AG04450 (cell line): ENCODE measurements at regions not wholly inside any gene's neighbourhood (a gene's known extent, or its start where the extent isn't known, plus 50 kb on each side); places are given as distances from the start of the nearest gene placed in this dataset.
"Not testable (repeated sequence)": the region's sequence is repeated elsewhere in the genome, so short reads cannot be mapped to it uniquely, and the experiment has no call there.

Experiments
- CTCF ChIA-PET: fragments of 300-600, 350-600 bp; formaldehyde crosslinking; extraction: SDS; loops from one replicate; lab custom pipeline; 2022; ENCODE audit warnings: antibody characterized with exemption, inconsistent platforms; lab: Charles Lee
- POLR2A ChIA-PET: fragments of 350-600 bp; formaldehyde crosslinking; extraction: SDS; loops from one replicate; lab custom pipeline; 2021; ENCODE audit warnings: antibody characterized with exemption, inconsistent platforms; lab: Yijun Ruan, JAX
- DNase-seq: peaks from one replicate; pipeline ENCODE4 v3.0.0-alpha.2; 2011; ENCODE audit warnings: low read depth, low spot score
- H3K27ac ChIP-seq: one replicate; pipeline ENCODE4 v1.5.1; 2012; ENCODE audit warnings: low read depth, low read length, control low read depth
- H3K27me3 ChIP-seq: one replicate; pipeline ENCODE4 v1.6.0; 2012; ENCODE audit warnings: low read length; ENCODE audit not compliant: control insufficient read depth, insufficient read depth
- H3K4me3 ChIP-seq: 2 replicates; pipeline ENCODE4 v1.5.1; 2011; ENCODE audit warnings: mild to moderate bottlenecking, low read depth, low read length, control low read depth
- H3K9me3 ChIP-seq: 2 replicates; pipeline ENCODE4 v1.5.1; 2012; ENCODE audit warnings: low read length; ENCODE audit not compliant: control insufficient read depth, insufficient read depth
- TF ChIP-seq, protein P1 (sequence below): IDR thresholded peaks from 2 replicates; pipeline ENCODE4 v1.5.1; 2011; ENCODE audit warnings: low read depth, low read length, control low read depth, inconsistent platforms

DNA sequence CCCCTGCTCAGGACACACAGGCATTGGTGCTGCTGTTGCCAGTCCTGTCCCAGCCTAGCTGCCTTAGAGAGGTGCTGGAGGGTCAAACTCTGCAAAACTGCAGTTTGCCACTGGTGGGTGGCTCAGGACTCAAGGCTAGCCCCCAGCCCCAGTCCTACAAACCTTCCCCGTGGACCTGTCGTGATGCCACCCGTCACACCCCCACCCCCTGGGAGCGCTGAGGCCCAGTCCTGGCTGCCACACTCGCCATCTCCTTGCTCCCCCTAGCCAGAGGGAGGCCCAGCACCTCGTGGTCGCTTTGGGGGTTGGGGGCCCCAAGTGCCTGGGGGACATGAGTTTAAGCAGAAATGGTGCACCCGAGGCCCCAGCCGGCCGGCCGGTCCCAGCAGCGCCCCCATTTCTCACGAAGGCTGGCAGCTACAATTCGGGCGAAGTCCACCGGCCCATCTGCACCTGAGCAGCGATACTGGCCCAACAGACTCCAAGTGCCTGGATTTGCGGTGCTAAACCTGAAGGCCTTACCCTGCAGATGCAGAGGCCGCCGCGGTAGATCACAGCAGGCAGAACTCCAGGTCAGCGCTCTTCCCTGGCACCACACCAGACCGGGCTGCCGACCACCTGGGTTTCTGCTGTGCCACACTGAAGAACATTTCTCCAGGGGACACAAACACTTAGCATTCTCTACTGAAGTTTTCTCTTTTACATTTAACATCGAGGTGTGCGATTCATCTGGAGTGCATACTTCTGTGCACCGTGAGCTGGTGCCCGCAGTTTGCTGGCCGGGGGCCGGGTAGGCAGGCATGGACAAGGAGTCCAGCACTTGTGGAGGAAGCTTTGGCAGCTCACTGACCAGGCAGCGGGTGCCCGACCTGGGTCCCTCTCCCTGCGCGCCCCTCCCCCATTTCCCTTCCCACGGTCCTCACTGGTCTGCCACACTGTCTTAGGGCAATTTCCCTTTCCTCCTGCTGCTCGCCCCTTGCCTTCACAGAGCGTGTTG, 130.0 kb downstream of the KCNJ12 start:
- Histone ChIP-seq H3K9me3 (no peaks in the 10 kb centered on the region; the same call in 1 of the 2 replicates), H3K27me3 (peaks cover 35% of the 10 kb centered on the region), H3K27ac (no peak overlapping the region), H3K4me3 (no peak overlapping the region)
- POLR2A ChIA-PET, result no interaction called here
- TF ChIP-seq, protein P1, sequence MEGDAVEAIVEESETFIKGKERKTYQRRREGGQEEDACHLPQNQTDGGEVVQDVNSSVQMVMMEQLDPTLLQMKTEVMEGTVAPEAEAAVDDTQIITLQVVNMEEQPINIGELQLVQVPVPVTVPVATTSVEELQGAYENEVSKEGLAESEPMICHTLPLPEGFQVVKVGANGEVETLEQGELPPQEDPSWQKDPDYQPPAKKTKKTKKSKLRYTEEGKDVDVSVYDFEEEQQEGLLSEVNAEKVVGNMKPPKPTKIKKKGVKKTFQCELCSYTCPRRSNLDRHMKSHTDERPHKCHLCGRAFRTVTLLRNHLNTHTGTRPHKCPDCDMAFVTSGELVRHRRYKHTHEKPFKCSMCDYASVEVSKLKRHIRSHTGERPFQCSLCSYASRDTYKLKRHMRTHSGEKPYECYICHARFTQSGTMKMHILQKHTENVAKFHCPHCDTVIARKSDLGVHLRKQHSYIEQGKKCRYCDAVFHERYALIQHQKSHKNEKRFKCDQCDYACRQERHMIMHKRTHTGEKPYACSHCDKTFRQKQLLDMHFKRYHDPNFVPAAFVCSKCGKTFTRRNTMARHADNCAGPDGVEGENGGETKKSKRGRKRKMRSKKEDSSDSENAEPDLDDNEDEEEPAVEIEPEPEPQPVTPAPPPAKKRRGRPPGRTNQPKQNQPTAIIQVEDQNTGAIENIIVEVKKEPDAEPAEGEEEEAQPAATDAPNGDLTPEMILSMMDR, result no peak
- DNase-seq, result no peak
- CTCF ChIA-PET, result interaction anchor here (0.5 kb wide), 1 partner anchor 50 kb away, joined by 5 read pairs; no protein-coding TSS in a partner anchor

DNA sequence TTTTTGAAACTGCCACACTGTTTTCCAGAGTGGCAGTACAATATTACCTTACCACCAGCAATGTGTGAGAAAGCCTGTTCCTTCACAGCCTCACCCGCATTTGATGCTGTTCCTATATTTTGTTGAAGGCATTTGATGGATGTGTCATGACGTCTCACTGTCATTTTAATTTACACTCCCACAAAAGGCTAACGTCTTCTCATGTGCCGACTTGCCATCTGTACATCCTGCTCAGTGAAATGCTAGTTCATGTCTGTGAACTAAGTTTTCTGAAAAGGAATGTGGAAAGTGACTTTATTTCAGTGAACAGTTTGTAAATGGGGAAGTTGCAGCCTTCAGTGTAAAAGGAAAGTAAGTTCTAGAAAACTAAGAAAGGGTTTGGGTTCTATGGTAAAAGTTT, 131.6 kb downstream of the KCNJ12 start:
- H3K9me3 ChIP-seq, CTCF ChIA-PET, H3K4me3 ChIP-seq, H3K27ac ChIP-seq, DNase-seq, POLR2A ChIA-PET: not testable (repeated sequence)
- peaks cover 27% of the 10 kb centered on the region for H3K27me3 ChIP-seq

DNA sequence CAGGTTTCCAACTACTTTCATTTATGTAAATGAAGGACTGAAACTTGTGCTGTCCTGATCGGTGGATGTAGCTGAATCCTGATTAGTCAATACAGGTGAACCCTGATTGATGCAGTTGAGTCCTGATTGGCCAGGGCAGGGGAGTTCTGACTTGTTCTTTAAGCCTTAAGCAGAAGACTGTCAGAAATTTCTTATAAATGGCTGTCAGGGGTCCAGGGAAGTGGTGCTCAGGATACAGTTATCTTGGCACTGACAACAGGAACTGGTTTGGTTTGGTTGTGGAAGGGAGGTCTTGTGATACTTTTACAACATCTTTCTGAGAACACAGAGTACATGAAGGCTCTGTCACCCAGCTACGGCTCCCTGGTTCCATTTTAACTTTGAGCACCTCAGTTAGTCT, 132.1 kb downstream of the KCNJ12 start:
- ChIA-PET CTCF (no interaction called here), POLR2A (no interaction called here)
- TF ChIP-seq, protein P1, result no peak
- no peak overlapping the region for H3K27ac ChIP-seq
- no peak overlapping the region for H3K4me3 ChIP-seq
- peaks cover 27% of the 10 kb centered on the region for H3K27me3 ChIP-seq
- no peak for DNase-seq
- no peaks in the 10 kb centered on the region; the same call in 1 of the 2 replicates for H3K9me3 ChIP-seq

DNA sequence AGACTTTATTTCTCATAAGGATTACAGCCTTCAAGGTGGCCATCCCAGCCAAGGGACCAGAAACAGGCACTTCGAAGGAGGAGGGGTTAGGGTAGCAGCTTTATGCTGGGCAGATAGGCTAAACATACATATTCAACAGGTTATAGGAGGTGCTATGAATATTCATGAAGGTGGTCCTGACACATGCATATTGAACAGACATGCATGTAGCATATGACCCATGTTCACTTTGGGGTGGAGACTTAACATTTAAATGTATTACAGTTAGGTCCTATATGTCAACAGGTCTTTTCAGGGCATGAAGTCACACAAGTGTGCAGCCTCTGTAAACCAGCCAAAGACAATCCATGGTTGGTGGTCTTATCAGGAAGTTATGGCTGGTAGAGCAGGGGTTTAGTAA, 133.2 kb downstream of the KCNJ12 start:
- POLR2A ChIA-PET, H3K4me3 ChIP-seq, H3K9me3 ChIP-seq, DNase-seq, H3K27ac ChIP-seq: not testable (repeated sequence)
- CTCF ChIA-PET, result interaction anchor here (4.8 to 5.8 kb wide), 2 partner anchors 51 to 229 kb away, joined by 47 to 120 read pairs; no protein-coding TSS in a partner anchor
- H3K27me3 ChIP-seq, result peaks cover 27% of the 10 kb centered on the region

DNA sequence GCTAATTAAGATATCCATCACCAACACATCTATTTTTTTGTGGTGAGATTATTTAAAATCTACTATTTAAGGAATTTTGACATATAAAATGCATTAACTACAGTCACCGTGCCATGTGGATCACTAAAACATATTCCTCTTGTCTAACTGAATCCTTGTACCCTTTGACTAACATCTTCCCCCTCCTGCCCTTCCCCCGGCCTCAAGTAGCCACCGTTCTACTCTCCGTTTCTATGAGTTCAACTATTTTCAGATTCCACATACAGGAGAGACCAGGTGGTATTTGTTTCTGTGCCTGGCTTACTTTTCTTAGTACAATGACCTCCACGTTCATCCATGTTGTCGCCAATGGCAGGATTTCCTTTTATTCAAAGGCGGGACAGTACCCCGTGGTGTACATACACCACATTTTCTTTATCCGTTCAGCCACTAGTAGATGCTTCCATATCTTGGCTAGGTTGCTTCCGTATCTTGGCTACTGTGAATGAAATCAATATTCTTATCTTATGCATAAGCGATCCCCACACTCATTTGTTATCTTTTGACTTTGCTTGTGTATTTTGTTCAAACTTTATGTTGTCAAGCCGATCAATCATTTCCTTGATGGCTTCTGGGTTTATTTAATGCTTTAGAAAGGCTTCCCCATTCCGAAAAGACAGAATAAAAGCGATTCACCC, 134.7 kb downstream of the KCNJ12 start:
- TF ChIP-seq, protein P1, result no peak
- ChIA-PET POLR2A (no interaction called here), CTCF (interaction anchor here (0.6 to 5.8 kb wide), 43 partner anchors 9 to 461 kb away, joined by 3 to 120 read pairs (median 5); partner anchors contain the start of genes DHRS7B and NATD1)
- no peaks in the 10 kb centered on the region; the same call in 1 of the 2 replicates for H3K9me3 ChIP-seq
- no peak overlapping the region for H3K27ac ChIP-seq
- H3K4me3 ChIP-seq, result peak overlapping the region; percentile 62
- no peak for DNase-seq
- peaks cover 24% of the 10 kb centered on the region for H3K27me3 ChIP-seq
